HUES64 (cell line): ENCODE measurements at regions not wholly inside any gene's neighbourhood (a gene's known extent, or its start where the extent isn't known, plus 50 kb on each side); places are given as distances from the start of the nearest gene placed in this dataset.

ENCODE experiments used
- H3K27ac ChIP-seq: 2 replicates; pipeline ENCODE4 v1.7.0; 2013; ENCODE audit warnings: low read depth, low read length, inconsistent platforms
- H3K27me3 ChIP-seq: 2 replicates; pipeline ENCODE4 v1.6.1; 2013; ENCODE audit warnings: mild to moderate bottlenecking, low read length; ENCODE audit not compliant: insufficient read depth
- H3K36me3 ChIP-seq: 2 replicates; pipeline ENCODE4 v1.6.1; 2013; ENCODE audit warnings: mild to moderate bottlenecking, low read length; ENCODE audit not compliant: insufficient read depth
- H3K4me1 ChIP-seq: 2 replicates; pipeline ENCODE4 v1.6.1; 2013; ENCODE audit warnings: mild to moderate bottlenecking, low read length, moderate library complexity; ENCODE audit not compliant: insufficient read depth
- H3K4me3 ChIP-seq: 2 replicates; pipeline ENCODE4 v1.5.1; 2013; ENCODE audit warnings: mild to moderate bottlenecking, low read length, moderate library complexity
- H3K9ac ChIP-seq: 2 replicates; pipeline ENCODE4 v1.6.1; 2013; ENCODE audit warnings: mild to moderate bottlenecking, low read depth, low read length
- H3K9me3 ChIP-seq: 2 replicates; pipeline ENCODE4 v1.6.1; 2013; ENCODE audit warnings: low read depth, low read length; ENCODE audit not compliant: insufficient read depth
- WGBS: fragments of 150-250, 120-280 bp; methylation state at CpG from one replicate; pipeline ENCODE4 v1.1.7; 2013; ENCODE audit warnings: missing lambda C conversion rate; 5-methylcytosine and 5-hydroxymethylcytosine counted together

- Histone ChIP-seq H3K4me1 (no peaks in the 10 kb centered on the region), H3K27me3 (peaks cover 63% of the 10 kb centered on the region), H3K4me3 (no peak overlapping the region), H3K9me3 (no peaks in the 10 kb centered on the region), H3K9ac (no peak overlapping the region), H3K27ac (no peak overlapping the region), H3K36me3 (no peaks in the 10 kb centered on the region)
- WGBS: 57% methylated on average over 4 of the region's 4 CpGs
Observed at GRCh38 chr22:22709719-22710445, 65.5 kb downstream of the GGTLC2 start.

GRCh38 chr22:22710719-22711531, 66.5 kb downstream of the GGTLC2 start:
- WGBS: 45% methylated on average over 11 of the region's 11 CpGs
- Histone ChIP-seq H3K4me1 (no peaks in the 10 kb centered on the region), H3K9ac (no peak overlapping the region)

GRCh38 chr22:22711532-22711913, 67.1 kb downstream of the GGTLC2 start:
- WGBS: 92% methylated on average over 5 of the region's 5 CpGs
- H3K4me3 ChIP-seq: no peak overlapping the region
- H3K4me1 ChIP-seq: no peaks in the 10 kb centered on the region
- peaks cover 67% of the 10 kb centered on the region for H3K27me3 ChIP-seq
- no peaks in the 10 kb centered on the region for H3K36me3 ChIP-seq
- H3K27ac ChIP-seq: no peak overlapping the region
- H3K9ac ChIP-seq: no peak overlapping the region
- no peaks in the 10 kb centered on the region for H3K9me3 ChIP-seq

More at GRCh38 chr22:22710719-22711531, 66.5 kb downstream of the GGTLC2 start:
- no peaks in the 10 kb centered on the region for H3K36me3 ChIP-seq
- H3K27ac ChIP-seq: no peak overlapping the region
- H3K27me3 ChIP-seq: peaks cover 66% of the 10 kb centered on the region
- no peak overlapping the region for H3K4me3 ChIP-seq
- no peaks in the 10 kb centered on the region for H3K9me3 ChIP-seq

GRCh38 chr22:22712092-22712658, 67.8 kb downstream of the GGTLC2 start:
- Histone ChIP-seq H3K4me3 (no peak overlapping the region), H3K27me3 (peaks cover 67% of the 10 kb centered on the region), H3K9ac (no peak overlapping the region), H3K4me1 (no peaks in the 10 kb centered on the region), H3K9me3 (no peaks in the 10 kb centered on the region), H3K27ac (no peak overlapping the region), H3K36me3 (no peaks in the 10 kb centered on the region)
- WGBS: 85% methylated on average over 6 of the region's 6 CpGs

- H3K4me3 ChIP-seq: no peak overlapping the region
- peaks cover 72% of the 10 kb centered on the region for H3K27me3 ChIP-seq
- no peaks in the 10 kb centered on the region for H3K4me1 ChIP-seq
- H3K9me3 ChIP-seq: no peaks in the 10 kb centered on the region
- no peak overlapping the region for H3K9ac ChIP-seq
- no peaks in the 10 kb centered on the region for H3K36me3 ChIP-seq
- no peak overlapping the region for H3K27ac ChIP-seq
- WGBS: 85% methylated on average over 13 of the region's 13 CpGs
Observed at GRCh38 chr22:22712666-22713365, 68.4 kb downstream of the GGTLC2 start.

- no peak overlapping the region for H3K4me3 ChIP-seq
- no peaks in the 10 kb centered on the region for H3K9me3 ChIP-seq
- H3K9ac ChIP-seq: no peak overlapping the region
- 83% methylated on average over 1 of the region's 1 CpG for WGBS
- no peaks in the 10 kb centered on the region for H3K4me1 ChIP-seq
- peaks cover 71% of the 10 kb centered on the region for H3K27me3 ChIP-seq
- H3K27ac ChIP-seq: no peak overlapping the region
- H3K36me3 ChIP-seq: no peaks in the 10 kb centered on the region
Observed at GRCh38 chr22:22713416-22713815, 69.0 kb downstream of the GGTLC2 start.

- no peak overlapping the region for H3K4me3 ChIP-seq
- peaks cover 71% of the 10 kb centered on the region for H3K27me3 ChIP-seq
- no peak overlapping the region for H3K9ac ChIP-seq
- no peaks in the 10 kb centered on the region for H3K36me3 ChIP-seq
- no peaks in the 10 kb centered on the region for H3K4me1 ChIP-seq
- H3K9me3 ChIP-seq: no peaks in the 10 kb centered on the region
- 78% methylated on average over 7 of the region's 7 CpGs for WGBS
- no peak overlapping the region for H3K27ac ChIP-seq
Observed at GRCh38 chr22:22714600-22715335, 70.4 kb downstream of the GGTLC2 start.

- Histone ChIP-seq H3K9me3 (no peaks in the 10 kb centered on the region; the same call in 1 of the 2 replicates), H3K4me1 (no peaks in the 10 kb centered on the region), H3K27me3 (peaks cover 76% of the 10 kb centered on the region), H3K36me3 (no peaks in the 10 kb centered on the region), H3K27ac (no peak overlapping the region), H3K4me3 (no peak overlapping the region), H3K9ac (no peak overlapping the region)
- WGBS: 90% methylated on average over 6 of the region's 6 CpGs
Observed at GRCh38 chr22:22716136-22716665, 71.8 kb downstream of the GGTLC2 start.

- no peaks in the 10 kb centered on the region for H3K36me3 ChIP-seq
- no peaks in the 10 kb centered on the region for H3K4me1 ChIP-seq
- no peak overlapping the region for H3K27ac ChIP-seq
- H3K4me3 ChIP-seq: no peak overlapping the region
- 92% methylated on average over 2 of the region's 4 CpGs for WGBS
- peaks cover 85% of the 10 kb centered on the region for H3K27me3 ChIP-seq
- H3K9me3 ChIP-seq: no peaks in the 10 kb centered on the region; the same call in 1 of the 2 replicates
- H3K9ac ChIP-seq: no peak overlapping the region
Observed at GRCh38 chr22:22717664-22718063, 73.2 kb downstream of the GGTLC2 start.

- 29% methylated on average over 3 of the region's 3 CpGs for WGBS
- Histone ChIP-seq H3K36me3 (no peaks in the 10 kb centered on the region), H3K4me1 (no peaks in the 10 kb centered on the region), H3K27me3 (peaks cover 89% of the 10 kb centered on the region), H3K9me3 (no peaks in the 10 kb centered on the region; the same call in 1 of the 2 replicates), H3K27ac (no peak overlapping the region), H3K4me3 (no peak overlapping the region), H3K9ac (no peak overlapping the region)
Observed at GRCh38 chr22:22720201-22720723, 75.8 kb downstream of the GGTLC2 start.
